ENCODE measurements at regions not wholly inside any gene's neighbourhood (a gene's known extent, or its start where the extent isn't known, plus 50 kb on each side); places are given as distances from the start of the nearest gene placed in this dataset.
"Not testable (repeated sequence)": the region's sequence is repeated elsewhere in the genome, so short reads cannot be mapped to it uniquely, and the experiment has no call there.

DNA sequence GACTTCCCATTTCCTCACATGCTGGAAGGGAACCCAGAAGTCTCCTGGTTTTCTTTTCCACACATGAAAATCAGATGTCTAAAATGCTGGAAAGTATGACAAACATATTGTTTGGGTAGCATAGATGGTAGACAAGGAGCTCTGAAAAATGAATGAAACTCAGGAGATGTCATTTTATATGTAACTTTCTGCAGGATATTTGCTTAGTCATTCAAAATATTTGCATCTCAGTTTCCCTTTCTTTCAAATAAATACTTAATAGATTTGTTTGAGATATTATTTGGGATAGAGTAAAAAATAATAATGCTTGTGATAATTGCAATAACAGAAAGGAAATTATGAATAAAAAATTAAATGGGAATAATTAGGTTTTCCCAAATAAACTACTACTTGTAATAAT lies 298.9 kb upstream of the ADARB2 start:
- no peaks in the 10 kb centered on the region for H3K36me3 ChIP-seq (ENCODE audit: insufficient read depth, low read length)
- no peaks in the 10 kb centered on the region for H3K9me3 ChIP-seq (ENCODE audit: control insufficient read depth in 1 of 2, insufficient read depth in 1 of 2, low read length in 2 of 2)
- Mint-ChIP-seq H3K36me3 (ENCODE audit: low read depth) (no peaks in the 10 kb centered on the region), H3K27me3 (peaks cover 3% of the 10 kb centered on the region), H3K4me3 (no peak overlapping the region), H3K4me1 (ENCODE audit: low read depth) (no peaks in the 10 kb centered on the region), H3K9me3 (peaks cover 2% of the 10 kb centered on the region), H3K27ac (no peak overlapping the region)
- TF ChIP-seq, protein P1, sequence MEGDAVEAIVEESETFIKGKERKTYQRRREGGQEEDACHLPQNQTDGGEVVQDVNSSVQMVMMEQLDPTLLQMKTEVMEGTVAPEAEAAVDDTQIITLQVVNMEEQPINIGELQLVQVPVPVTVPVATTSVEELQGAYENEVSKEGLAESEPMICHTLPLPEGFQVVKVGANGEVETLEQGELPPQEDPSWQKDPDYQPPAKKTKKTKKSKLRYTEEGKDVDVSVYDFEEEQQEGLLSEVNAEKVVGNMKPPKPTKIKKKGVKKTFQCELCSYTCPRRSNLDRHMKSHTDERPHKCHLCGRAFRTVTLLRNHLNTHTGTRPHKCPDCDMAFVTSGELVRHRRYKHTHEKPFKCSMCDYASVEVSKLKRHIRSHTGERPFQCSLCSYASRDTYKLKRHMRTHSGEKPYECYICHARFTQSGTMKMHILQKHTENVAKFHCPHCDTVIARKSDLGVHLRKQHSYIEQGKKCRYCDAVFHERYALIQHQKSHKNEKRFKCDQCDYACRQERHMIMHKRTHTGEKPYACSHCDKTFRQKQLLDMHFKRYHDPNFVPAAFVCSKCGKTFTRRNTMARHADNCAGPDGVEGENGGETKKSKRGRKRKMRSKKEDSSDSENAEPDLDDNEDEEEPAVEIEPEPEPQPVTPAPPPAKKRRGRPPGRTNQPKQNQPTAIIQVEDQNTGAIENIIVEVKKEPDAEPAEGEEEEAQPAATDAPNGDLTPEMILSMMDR (IDR thresholded peaks at IDR 0.05) = no peak
- ChIA-PET POLR2A (no interaction called here), CTCF (no interaction called here)
- DNase-seq (no peak), ATAC-seq (ENCODE audit: poor library complexity) (no peak)
- no peak overlapping the region for H3K27ac ChIP-seq (ENCODE audit: low read depth in 1 of 2, low read length in 2 of 2)
- H3K27me3 ChIP-seq (ENCODE audit: control insufficient read depth in 1 of 2, insufficient read depth in 2 of 2, low read length in 2 of 2) = no peaks in the 10 kb centered on the region
- no peaks in the 10 kb centered on the region for H3K4me1 ChIP-seq (ENCODE audit: insufficient read depth, low read length)
- intact Hi-C loops (cut with DNase I, micrococcal nuclease) = no loop called here
- H3K4me3 ChIP-seq (ENCODE audit: low read length) = no peak overlapping the region

DNA sequence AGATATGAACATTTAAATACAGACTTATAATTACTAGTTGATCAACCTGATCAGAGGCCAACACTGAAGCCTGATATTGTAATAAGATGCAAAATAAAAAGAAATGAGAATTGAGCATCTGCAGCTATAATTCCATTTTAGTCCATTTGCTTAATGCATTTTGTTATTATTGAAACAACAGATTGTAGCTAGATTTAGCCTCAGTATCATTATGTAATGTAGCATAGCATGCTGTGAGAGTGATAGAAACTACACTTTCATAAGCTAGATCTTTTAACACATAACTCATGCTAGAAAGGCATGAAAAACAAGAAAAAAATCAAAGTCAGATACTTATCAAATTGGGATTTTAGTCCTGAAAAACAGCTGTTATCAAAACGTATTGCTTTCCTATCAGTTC lies 292.7 kb upstream of the ADARB2 start:
- no peaks in the 10 kb centered on the region for H3K36me3 ChIP-seq (ENCODE audit: insufficient read depth, low read length)
- DNase-seq (no peak), ATAC-seq (ENCODE audit: poor library complexity) (no peak)
- Mint-ChIP-seq H3K4me1 (ENCODE audit: low read depth) (no peaks in the 10 kb centered on the region), H3K9me3 (no peaks in the 10 kb centered on the region), H3K4me3 (no peak overlapping the region), H3K36me3 (ENCODE audit: low read depth) (no peaks in the 10 kb centered on the region), H3K27ac (no peak overlapping the region), H3K27me3 (peaks cover under 1% of the 10 kb centered on the region)
- no peaks in the 10 kb centered on the region for H3K4me1 ChIP-seq (ENCODE audit: insufficient read depth, low read length)
- peaks cover 0 to 8% of the 10 kb centered on the region in 2 experiments for H3K9me3 ChIP-seq (ENCODE audit: control insufficient read depth in 1 of 2, insufficient read depth in 1 of 2, low read length in 2 of 2)
- intact Hi-C loops (cut with DNase I, micrococcal nuclease) = no loop called here
- ChIA-PET CTCF (no interaction called here), POLR2A (interaction anchor here (0.9 kb wide), 1 partner anchor 159 kb away, joined by 3 read pairs; no protein-coding TSS in a partner anchor)
- no peak overlapping the region for H3K27ac ChIP-seq (ENCODE audit: low read depth in 1 of 2, low read length in 2 of 2)
- TF ChIP-seq, protein P1 (IDR thresholded peaks at IDR 0.05) = no peak
- no peak overlapping the region for H3K4me3 ChIP-seq (ENCODE audit: low read length)
- no peaks in the 10 kb centered on the region for H3K27me3 ChIP-seq (ENCODE audit: control insufficient read depth in 1 of 2, insufficient read depth in 2 of 2, low read length in 2 of 2)

DNA sequence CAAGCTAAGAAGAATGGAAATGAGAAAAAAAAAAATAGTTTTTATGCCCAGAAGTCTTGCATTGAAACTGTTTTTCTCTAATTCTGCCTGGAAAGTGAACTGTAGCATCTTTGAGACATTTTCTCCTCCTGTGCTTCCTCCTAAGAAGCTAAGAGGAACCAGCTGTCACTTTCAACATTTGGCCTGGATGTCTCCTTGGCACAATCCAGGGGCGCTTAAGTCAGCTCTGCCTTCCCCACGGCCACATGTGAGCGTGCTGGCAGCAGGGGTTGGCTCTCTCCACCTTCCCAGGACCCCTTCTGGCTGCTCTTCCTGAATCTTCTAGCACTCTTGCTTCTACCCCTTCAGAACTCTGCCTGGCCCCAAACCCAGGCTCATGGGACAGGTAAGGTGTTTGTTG lies 289.6 kb upstream of the ADARB2 start:
- Histone ChIP-seq H3K36me3 (ENCODE audit: insufficient read depth, low read length) (no peaks in the 10 kb centered on the region), H3K4me1 (ENCODE audit: insufficient read depth, low read length) (no peaks in the 10 kb centered on the region), H3K27me3 (ENCODE audit: control insufficient read depth in 1 of 2, insufficient read depth in 2 of 2, low read length in 2 of 2) (no peaks in the 10 kb centered on the region), H3K9me3 (ENCODE audit: control insufficient read depth in 1 of 2, insufficient read depth in 1 of 2, low read length in 2 of 2) (peaks cover 0 to 12% of the 10 kb centered on the region in 2 experiments), H3K4me3 (ENCODE audit: low read length) (no peak overlapping the region), H3K27ac (ENCODE audit: low read depth in 1 of 2, low read length in 2 of 2) (no peak overlapping the region)
- no peak for ATAC-seq (ENCODE audit: poor library complexity)
- H3K9me3 Mint-ChIP-seq = no peaks in the 10 kb centered on the region
- intact Hi-C loops (cut with DNase I, micrococcal nuclease) = no loop called here
- TF ChIP-seq, protein P1 (IDR thresholded peaks at IDR 0.05) = no peak
- POLR2A ChIA-PET = no interaction called here
- no peak overlapping the region for H3K4me3 Mint-ChIP-seq
- no peak for DNase-seq
- no peaks in the 10 kb centered on the region for H3K4me1 Mint-ChIP-seq (ENCODE audit: low read depth)
- no peaks in the 10 kb centered on the region for H3K36me3 Mint-ChIP-seq (ENCODE audit: low read depth)
- no peaks in the 10 kb centered on the region for H3K27me3 Mint-ChIP-seq
- no peak overlapping the region for H3K27ac Mint-ChIP-seq
- CTCF ChIA-PET = no interaction called here

DNA sequence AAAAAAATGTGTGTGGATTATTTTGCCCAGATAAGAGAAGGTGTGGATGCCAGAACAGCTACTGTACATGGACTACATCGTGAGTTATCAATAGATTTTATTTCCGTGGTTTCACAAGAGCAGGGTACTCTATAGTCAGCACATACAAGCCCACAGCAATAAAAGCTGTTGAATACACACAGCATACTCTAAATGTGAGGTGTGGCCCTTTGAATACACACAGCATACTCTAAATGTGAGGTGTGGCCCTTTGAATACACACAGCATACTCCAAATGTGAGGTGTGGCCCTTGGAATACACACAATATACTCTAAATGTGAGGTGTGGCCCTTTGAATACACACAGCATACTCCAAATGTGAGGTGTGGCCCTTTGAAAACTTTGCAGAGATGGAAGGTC lies 287.4 kb upstream of the ADARB2 start:
- H3K4me3 ChIP-seq (ENCODE audit: low read length); DNase-seq; ATAC-seq (ENCODE audit: poor library complexity); H3K27ac ChIP-seq (ENCODE audit: low read depth in 1 of 2, low read length in 2 of 2); POLR2A ChIA-PET; H3K4me1 Mint-ChIP-seq (ENCODE audit: low read depth); intact Hi-C loops (cut with DNase I, micrococcal nuclease); H3K4me1 ChIP-seq (ENCODE audit: insufficient read depth, low read length); H3K27me3 Mint-ChIP-seq; H3K27ac Mint-ChIP-seq; H3K27me3 ChIP-seq (ENCODE audit: control insufficient read depth in 1 of 2, insufficient read depth in 2 of 2, low read length in 2 of 2); H3K4me3 Mint-ChIP-seq; H3K36me3 Mint-ChIP-seq (ENCODE audit: low read depth); H3K9me3 Mint-ChIP-seq; CTCF ChIA-PET; H3K36me3 ChIP-seq (ENCODE audit: insufficient read depth, low read length): not testable (repeated sequence)
- peaks cover 0 to 18% of the 10 kb centered on the region in 2 experiments for H3K9me3 ChIP-seq (ENCODE audit: control insufficient read depth in 1 of 2, insufficient read depth in 1 of 2, low read length in 2 of 2)
